H1 (cell line): ENCODE measurements at regions not wholly inside any gene's neighbourhood (a gene's known extent, or its start where the extent isn't known, plus 50 kb on each side); places are given as distances from the start of the nearest gene placed in this dataset.
A peak's percentile ranks its signal among the peaks of the same experiment; 100 is the strongest.

Experiments used
- CTCF ChIA-PET: fragments of 300-600 bp; sonication (Branson Sonifier 250); formaldehyde crosslinking; loops from one replicate; lab custom pipeline; 2021; ENCODE audit not compliant: partially characterized antibody; lab: Charles Lee
- POLR2A ChIA-PET: fragments of 300-600 bp; sonication (Branson Sonifier 250); formaldehyde crosslinking; loops from one replicate; lab custom pipeline; 2021; ENCODE audit warnings: inconsistent platforms; ENCODE audit not compliant: partially characterized antibody; lab: Charles Lee
- DNase-seq, 2 experiments: peaks; one replicate each; pipeline versions ENCODE4 v3.0.0 to v3.0.0-alpha.2; 2010 to 2022; ENCODE audit warnings: low spot score in 2 of 2, low read depth in 1 of 2, mixed read lengths in 1 of 2
- FAIRE-seq: peaks from 2 replicates; lab custom pipeline; 2011; peaks lifted over from hg19 to GRCh38; lab: Jason Lieb, UNC
- H2AFZ ChIP-seq: 2 replicates; pipeline ENCODE4 v1.8.1; 2012; ENCODE audit warnings: low read length, inconsistent platforms
- H2AK5ac ChIP-seq: 2 replicates; pipeline ENCODE4 v1.6.1; 2013; ENCODE audit warnings: low read depth, low read length
- H2BK120ac ChIP-seq: replicated peaks from 2 replicates; pipeline ENCODE3; 2013; ENCODE audit warnings: low read depth, low read length, inconsistent platforms
- H2BK12ac ChIP-seq: 2 replicates; pipeline ENCODE4 v1.6.1; 2013; ENCODE audit warnings: low read depth, low read length
- H2BK15ac ChIP-seq: 2 replicates; pipeline ENCODE4 v1.6.1; 2013; ENCODE audit warnings: low read length
- H2BK20ac ChIP-seq: 2 replicates; pipeline ENCODE4 v1.6.1; 2013; ENCODE audit warnings: low read length
- H2BK5ac ChIP-seq: 2 replicates; pipeline ENCODE4 v1.6.1; 2013; ENCODE audit warnings: low read depth, low read length
- H3K14ac ChIP-seq: 2 replicates; pipeline ENCODE4 v1.6.1; 2013; ENCODE audit warnings: inconsistent platforms; ENCODE audit not compliant: insufficient read length
- H3K18ac ChIP-seq: 2 replicates; pipeline ENCODE4 v1.6.1; 2013; ENCODE audit warnings: low read length; ENCODE audit errors: extremely low read depth
- H3K23ac ChIP-seq: 2 replicates; pipeline ENCODE4 v1.6.1; 2013; ENCODE audit warnings: inconsistent platforms; ENCODE audit not compliant: insufficient read length
- H3K23me2 ChIP-seq: 2 replicates; pipeline ENCODE4 v1.6.1; 2013; ENCODE audit warnings: low read depth, low read length
- H3K27ac ChIP-seq: 2 replicates; pipeline ENCODE4 v1.6.1; 2011; ENCODE audit warnings: low read depth, low read length, inconsistent platforms
- H3K27me3 ChIP-seq, 4 experiments: replicated peaks in 1 of 4; 1 replicate in 1 of 4; 2 replicates in 3 of 4; pipeline versions ENCODE4 v1.6.1 to v1.8.1; 2011 to 2013; ENCODE audit warnings: low read length in 3 of 4, mild to moderate bottlenecking in 3 of 4, inconsistent platforms in 2 of 4, mixed read lengths in 2 of 4, moderate library complexity in 1 of 4; ENCODE audit not compliant: control insufficient read depth in 3 of 4, insufficient read depth in 3 of 4; ENCODE audit errors: extremely low read depth in 1 of 4
- H3K36me3 ChIP-seq, 4 experiments: 2 replicates each; pipeline versions ENCODE4 v1.6.1 to v1.8.1; 2011 to 2013; ENCODE audit warnings: mild to moderate bottlenecking in 4 of 4, low read length in 3 of 4, moderate library complexity in 2 of 4, control low read depth in 1 of 4, inconsistent platforms in 1 of 4; ENCODE audit not compliant: insufficient read depth in 4 of 4, control insufficient read depth in 2 of 4
- H3K4ac ChIP-seq: replicated peaks from 2 replicates; pipeline ENCODE3; 2013; ENCODE audit warnings: low read length, low read depth, mixed read lengths, inconsistent platforms; ENCODE audit not compliant: insufficient read length
- H3K4me1 ChIP-seq, 4 experiments: replicated peaks in 1 of 4; 1 replicate in 1 of 4; 2 replicates in 3 of 4; pipeline versions ENCODE4 v1.6.1 to v1.8.1; 2011 to 2013; ENCODE audit warnings: low read length in 3 of 4, inconsistent platforms in 2 of 4, mixed read lengths in 1 of 4; ENCODE audit not compliant: insufficient read depth in 4 of 4, control insufficient read depth in 3 of 4
- H3K4me2 ChIP-seq, 2 experiments: 2 replicates each; pipeline versions ENCODE4 v1.6.1 to v1.8.1; 2011 to 2013; ENCODE audit warnings: low read depth in 2 of 2, low read length in 2 of 2, control low read depth in 1 of 2, inconsistent platforms in 1 of 2, mild to moderate bottlenecking in 1 of 2; ENCODE audit not compliant: insufficient read depth in 1 of 2
- H3K4me3 ChIP-seq, 4 experiments: fragments of 200-600, 300-600 bp in 1 of 4; sonication (generic), shearing (Covaris generic), sonication (Bioruptor Twin) in 1 of 4; 2 replicates each; pipeline versions ENCODE4 v1.5.1 to v1.8.1; 2011 to 2016; ENCODE audit warnings: low read length in 4 of 4, low read depth in 3 of 4, control low read depth in 2 of 4, inconsistent platforms in 2 of 4, mild to moderate bottlenecking in 2 of 4, mixed read lengths in 1 of 4, moderate library complexity in 1 of 4; ENCODE audit not compliant: insufficient read depth in 2 of 4; ENCODE audit errors: extremely low read depth in 1 of 4
- H3K56ac ChIP-seq: replicated peaks from 2 replicates; pipeline ENCODE3; 2013; ENCODE audit warnings: low read depth, mild to moderate bottlenecking, mixed read lengths, low read length, inconsistent platforms; ENCODE audit not compliant: insufficient read length
- H3K79me1 ChIP-seq: 2 replicates; pipeline ENCODE4 v1.6.1; 2013; ENCODE audit warnings: low read depth, low read length, control low read depth
- H3K79me2 ChIP-seq, 2 experiments: 2 replicates each; pipeline versions ENCODE4 v1.6.1 to v1.8.1; 2012 to 2013; ENCODE audit warnings: low read length in 2 of 2, mild to moderate bottlenecking in 2 of 2, inconsistent platforms in 1 of 2; ENCODE audit not compliant: insufficient read depth in 2 of 2, control insufficient read depth in 1 of 2
- H3K9ac ChIP-seq, 4 experiments: replicated peaks in 1 of 4; 1 replicate in 1 of 4; 2 replicates in 3 of 4; pipeline versions ENCODE4 v1.6.1 to v1.8.1; 2011 to 2013; ENCODE audit warnings: low read depth in 3 of 4, low read length in 3 of 4, control low read depth in 2 of 4, mild to moderate bottlenecking in 2 of 4, moderate library complexity in 2 of 4, inconsistent platforms in 1 of 4; ENCODE audit errors: extremely low read depth in 1 of 4
- H3K9me3 ChIP-seq, 2 experiments: 2 replicates each; pipeline versions ENCODE4 v1.6.1 to v1.8.1; 2012 to 2013; ENCODE audit warnings: mild to moderate bottlenecking in 2 of 2, moderate library complexity in 2 of 2, control low read depth in 1 of 2, inconsistent platforms in 1 of 2, low read depth in 1 of 2, low read length in 1 of 2, mixed read lengths in 1 of 2; ENCODE audit not compliant: insufficient read depth in 2 of 2
- H4K20me1 ChIP-seq, 2 experiments: replicated peaks in 1 of 2; 2 replicates each; pipeline versions ENCODE3 to v1.8.1; 2011 to 2013; ENCODE audit warnings: inconsistent platforms in 2 of 2, low read length in 2 of 2, mild to moderate bottlenecking in 1 of 2; ENCODE audit not compliant: insufficient read depth in 2 of 2, control insufficient read depth in 1 of 2
- H4K5ac ChIP-seq: 2 replicates; pipeline ENCODE4 v1.6.1; 2013; ENCODE audit warnings: low read length, low read depth, mixed read lengths, inconsistent platforms; ENCODE audit not compliant: insufficient read length
- H4K8ac ChIP-seq: 2 replicates; pipeline ENCODE4 v1.8.0; 2013; ENCODE audit warnings: mild to moderate bottlenecking, moderate library complexity, low read length, inconsistent platforms; ENCODE audit not compliant: insufficient read depth; ENCODE audit errors: extremely low read depth
- H4K91ac ChIP-seq: replicated peaks from 2 replicates; pipeline ENCODE3; 2013; ENCODE audit warnings: low read length, mixed read lengths, inconsistent platforms; ENCODE audit not compliant: insufficient read length
- CBX8 ChIP-seq: fragments of 300-800, 300-1000 bp; sonication (generic); IDR thresholded peaks from 2 replicates; pipeline ENCODE4 v1.7.1; 2016; ENCODE audit warnings: low read depth, low read length, borderline replicate concordance
- CTCF ChIP-seq, 3 experiments: IDR thresholded peaks; 1 replicate in 2 of 3; 2 replicates in 1 of 3; pipeline versions ENCODE4 v1.5.1 to v1.6.1; 2011; ENCODE audit warnings: low read length in 3 of 3, mild to moderate bottlenecking in 3 of 3, inconsistent platforms in 2 of 3, low read depth in 1 of 3, moderate library complexity in 1 of 3; ENCODE audit not compliant: insufficient read depth in 1 of 3; ENCODE audit errors: control extremely low read depth in 1 of 3
- GTF2F1 ChIP-seq: IDR thresholded peaks from 2 replicates; pipeline ENCODE4 v1.6.1; 2012; ENCODE audit warnings: low read depth, low read length, improper control_type of control experiment, borderline replicate concordance
- RAD21 ChIP-seq, 2 experiments: IDR thresholded peaks in 1 of 2; conservative IDR thresholded peaks in 1 of 2; 2 replicates each; pipeline ENCODE4 v1.6.1; 2011; ENCODE audit warnings: low read depth in 2 of 2, low read length in 2 of 2, improper control_type of control experiment in 1 of 2, inconsistent platforms in 1 of 2, mild to moderate bottlenecking in 1 of 2, moderate library complexity in 1 of 2
- WGBS, 2 experiments: shearing (Covaris generic) in 1 of 2; methylation state at CpG; one replicate each; pipeline versions ENCODE4 v1.1.6 to v1.1.7; 2013 to 2015; ENCODE audit warnings: low lambda C conversion rate in 2 of 2, mixed read lengths in 2 of 2, inconsistent platforms in 1 of 2, low coverage in 1 of 2, missing lambda C conversion rate in 1 of 2; ENCODE audit not compliant: insufficient replicate concordance in 2 of 2, insufficient coverage in 1 of 2, insufficient read length in 1 of 2; ENCODE audit errors: extremely low coverage in 1 of 2, missing lambda C conversion rate in 1 of 2; 5-methylcytosine and 5-hydroxymethylcytosine counted together

- Histone ChIP-seq H3K4me3 (no peak overlapping the region), H3K9ac (no peak overlapping the region), H3K4me2 (no peak overlapping the region), H2BK5ac (no peak overlapping the region), H3K4ac (no peak overlapping the region), H4K8ac (no peak overlapping the region), H3K36me3 (no peaks in the 10 kb centered on the region), H2BK120ac (no peak overlapping the region), H2AK5ac (no peak overlapping the region), H3K18ac (no peak overlapping the region), H3K23ac (no peak overlapping the region), H2BK15ac (no peak overlapping the region), H2BK12ac (no peak overlapping the region), H3K27me3 (no peaks in the 10 kb centered on the region), H3K4me1 (peaks cover 0 to 3% (median 0%) of the 10 kb centered on the region in 4 experiments; a peak in 1 of 7 replicates), H3K27ac (no peak overlapping the region), H3K14ac (no peak overlapping the region), H3K9me3 (no peaks in the 10 kb centered on the region), H4K20me1 (no peaks in the 10 kb centered on the region), H4K5ac (no peak overlapping the region), H2BK20ac (no peak overlapping the region), H3K23me2 (no peaks in the 10 kb centered on the region), H2AFZ (no peak overlapping the region), H3K79me1 (no peaks in the 10 kb centered on the region), H4K91ac (no peak overlapping the region), H3K56ac (no peak overlapping the region), H3K79me2 (no peaks in the 10 kb centered on the region)
- DNase-seq (no peak), FAIRE-seq (no peak)
- TF ChIP-seq CBX8, result no peak
- TF ChIP-seq CTCF (IDR thresholded peaks at IDR 0.05; ENCODE audit: control extremely low read depth in 1 of 3, insufficient read depth in 1 of 3, low read depth in 1 of 3, low read length in 3 of 3), result peak in 1 of 3 experiments; percentile 13; a peak in 1 of 4 replicates
- TF ChIP-seq RAD21 (IDR thresholded peaks at IDR 0.05 in 1 of 2, conservative IDR thresholded peaks at IDR 0.05 in 1 of 2; ENCODE audit: low read depth in 2 of 2, low read length in 2 of 2), result peak in 1 of 2 experiments; percentile 6; a peak in 1 of 4 replicates
- TF ChIP-seq GTF2F1, result no peak
- POLR2A ChIA-PET, result no interaction called here
- CTCF ChIA-PET, result interaction anchor here (1.0 kb wide), 1 partner anchor 41 kb away, joined by 4 read pairs; no protein-coding TSS in a partner anchor
- 60% methylated on average over 2 of the region's 2 CpGs; no CpG with 5 or more reads in 1 of the 2 experiments for WGBS, 2 experiments
These were observed 241.2 kb upstream of the PREP start for GRCh38 chr6:105644073-105644489.
